ENCODE measurements at regions not wholly inside any gene's neighbourhood (a gene's known extent, or its start where the extent isn't known, plus 50 kb on each side); places are given as distances from the start of the nearest gene placed in this dataset.

GRCh38 chr4:111797455-111798163, 347.6 kb upstream of the FAM241A start:
- CTCF ChIA-PET = no interaction called here
- dilution Hi-C loops (cut with HindIII; ENCODE audit: low sequenced_read_pairs, unreplicated experiment) = no loop called here
- POLR2A ChIA-PET (ENCODE audit: unreplicated experiment) = no interaction called here

More at GRCh38 chr4:111797455-111798163, 347.6 kb upstream of the FAM241A start:
- Histone ChIP-seq H3K79me1 (ENCODE audit: low read depth in 1 of 2, low read length in 2 of 2) (no peaks in the 10 kb centered on the region), H3K9me1 (ENCODE audit: insufficient read depth, low read length) (no peaks in the 10 kb centered on the region), H3K56ac (ENCODE audit: extremely low read depth, insufficient read depth, low read length) (no peak overlapping the region), H3K9ac (ENCODE audit: low read depth, low read length) (no peak overlapping the region), H2BK120ac (ENCODE audit: low read depth, low read length) (no peak overlapping the region), H4K8ac (ENCODE audit: low read depth in 2 of 2, low read length in 2 of 2) (no peak overlapping the region), H3K4me3 (ENCODE audit: insufficient read depth, low read depth, low read length) (no peak overlapping the region), H3K4me2 (ENCODE audit: low read depth, low read length) (no peak overlapping the region), H3K18ac (ENCODE audit: low read depth, low read length) (no peak overlapping the region), H4K5ac (ENCODE audit: low read depth, low read length) (no peak overlapping the region), H2BK20ac (ENCODE audit: low read depth, low read length) (no peak overlapping the region), H3K27ac (ENCODE audit: insufficient read depth, low read length) (no peak overlapping the region), H4K20me1 (ENCODE audit: insufficient read depth, low read length) (no peaks in the 10 kb centered on the region), H3K4me1 (ENCODE audit: control insufficient read depth, insufficient read depth, low read length) (no peaks in the 10 kb centered on the region), H3K27me3 (ENCODE audit: control insufficient read depth, insufficient read depth, low read length) (no peaks in the 10 kb centered on the region), H2BK15ac (ENCODE audit: low read depth, low read length) (no peak overlapping the region), H3K14ac (replicated peaks; ENCODE audit: low read depth, low read length) (no peak overlapping the region), H2AK9ac (replicated peaks; ENCODE audit: low read depth, low read length, poor library complexity) (no peak overlapping the region), H3K4ac (ENCODE audit: low read depth, low read length) (no peak overlapping the region), H3K36me3 (ENCODE audit: control insufficient read depth, insufficient read depth, low read length) (no peaks in the 10 kb centered on the region), H2AK5ac (ENCODE audit: low read depth, low read length) (no peak overlapping the region), H3K23ac (ENCODE audit: low read depth, low read length) (no peak overlapping the region), H2BK5ac (ENCODE audit: low read depth, low read length, poor library complexity, severe bottlenecking) (no peak overlapping the region), H3K9me3 (ENCODE audit: control insufficient read depth, insufficient read depth, low read length) (no peaks in the 10 kb centered on the region), H4K91ac (ENCODE audit: insufficient read depth, low read depth, low read length) (no peak overlapping the region), H2AFZ (replicated peaks; ENCODE audit: low read length, poor library complexity) (no peak overlapping the region)
- ATAC-seq (ENCODE audit: low read depth) (no peak), DNase-seq (no peak)
- no CpG with 5 or more reads among the region's 5 CpGs for WGBS, 2 experiments (ENCODE audit: extremely low coverage in 2 of 2, insufficient read length in 1 of 2)
- intact Hi-C loops (cut with micrococcal nuclease) (no loop called here), in situ Hi-C loops (cut with MboI; ENCODE audit: low sequenced_read_pairs) (no loop called here)
- TF ChIP-seq SMC3 (IDR thresholded peaks at IDR 0.05; ENCODE audit: low read depth, low read length) (no peak), CHD1 (IDR thresholded peaks at IDR 0.05; ENCODE audit: low read depth, low read length) (no peak), NFE2L2 (IDR thresholded peaks at IDR 0.05; ENCODE audit: low read depth, low read length) (no peak), RCOR1 (IDR thresholded peaks at IDR 0.05; ENCODE audit: insufficient replicate concordance, low read length) (no peak), FOS (IDR thresholded peaks at IDR 0.05; ENCODE audit: low read depth, low read length) (no peak), BHLHE40 (IDR thresholded peaks at IDR 0.05; ENCODE audit: low read depth, low read length) (no peak), CEBPB (IDR thresholded peaks at IDR 0.05; ENCODE audit: low read depth, low read length) (no peak), MAFK (IDR thresholded peaks at IDR 0.05; ENCODE audit: low read depth, low read length) (no peak), RFX5 (IDR thresholded peaks at IDR 0.05; ENCODE audit: low read depth, low read length) (no peak), POLR2A (IDR thresholded peaks at IDR 0.05; ENCODE audit: low read depth, low read length) (no peak)
- TF ChIP-seq, protein P1, sequence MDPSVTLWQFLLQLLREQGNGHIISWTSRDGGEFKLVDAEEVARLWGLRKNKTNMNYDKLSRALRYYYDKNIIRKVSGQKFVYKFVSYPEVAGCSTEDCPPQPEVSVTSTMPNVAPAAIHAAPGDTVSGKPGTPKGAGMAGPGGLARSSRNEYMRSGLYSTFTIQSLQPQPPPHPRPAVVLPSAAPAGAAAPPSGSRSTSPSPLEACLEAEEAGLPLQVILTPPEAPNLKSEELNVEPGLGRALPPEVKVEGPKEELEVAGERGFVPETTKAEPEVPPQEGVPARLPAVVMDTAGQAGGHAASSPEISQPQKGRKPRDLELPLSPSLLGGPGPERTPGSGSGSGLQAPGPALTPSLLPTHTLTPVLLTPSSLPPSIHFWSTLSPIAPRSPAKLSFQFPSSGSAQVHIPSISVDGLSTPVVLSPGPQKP (IDR thresholded peaks at IDR 0.05; ENCODE audit: borderline replicate concordance, low read depth, low read length) = no peak
- TF ChIP-seq, protein P2, sequence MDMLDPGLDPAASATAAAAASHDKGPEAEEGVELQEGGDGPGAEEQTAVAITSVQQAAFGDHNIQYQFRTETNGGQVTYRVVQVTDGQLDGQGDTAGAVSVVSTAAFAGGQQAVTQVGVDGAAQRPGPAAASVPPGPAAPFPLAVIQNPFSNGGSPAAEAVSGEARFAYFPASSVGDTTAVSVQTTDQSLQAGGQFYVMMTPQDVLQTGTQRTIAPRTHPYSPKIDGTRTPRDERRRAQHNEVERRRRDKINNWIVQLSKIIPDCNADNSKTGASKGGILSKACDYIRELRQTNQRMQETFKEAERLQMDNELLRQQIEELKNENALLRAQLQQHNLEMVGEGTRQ (IDR thresholded peaks at IDR 0.05; ENCODE audit: low read depth, low read length) = no peak
- TF ChIP-seq, protein P3, sequence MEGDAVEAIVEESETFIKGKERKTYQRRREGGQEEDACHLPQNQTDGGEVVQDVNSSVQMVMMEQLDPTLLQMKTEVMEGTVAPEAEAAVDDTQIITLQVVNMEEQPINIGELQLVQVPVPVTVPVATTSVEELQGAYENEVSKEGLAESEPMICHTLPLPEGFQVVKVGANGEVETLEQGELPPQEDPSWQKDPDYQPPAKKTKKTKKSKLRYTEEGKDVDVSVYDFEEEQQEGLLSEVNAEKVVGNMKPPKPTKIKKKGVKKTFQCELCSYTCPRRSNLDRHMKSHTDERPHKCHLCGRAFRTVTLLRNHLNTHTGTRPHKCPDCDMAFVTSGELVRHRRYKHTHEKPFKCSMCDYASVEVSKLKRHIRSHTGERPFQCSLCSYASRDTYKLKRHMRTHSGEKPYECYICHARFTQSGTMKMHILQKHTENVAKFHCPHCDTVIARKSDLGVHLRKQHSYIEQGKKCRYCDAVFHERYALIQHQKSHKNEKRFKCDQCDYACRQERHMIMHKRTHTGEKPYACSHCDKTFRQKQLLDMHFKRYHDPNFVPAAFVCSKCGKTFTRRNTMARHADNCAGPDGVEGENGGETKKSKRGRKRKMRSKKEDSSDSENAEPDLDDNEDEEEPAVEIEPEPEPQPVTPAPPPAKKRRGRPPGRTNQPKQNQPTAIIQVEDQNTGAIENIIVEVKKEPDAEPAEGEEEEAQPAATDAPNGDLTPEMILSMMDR (conservative IDR thresholded peaks at IDR 0.05; ENCODE audit: low read depth, low read length) = no peak
- no TSS peak for BruUV-seq (replicated peaks)

Measured in IMR-90 (cell line).